ENCODE measurements at regions not wholly inside any gene's neighbourhood (a gene's known extent, or its start where the extent isn't known, plus 50 kb on each side); places are given as distances from the start of the nearest gene placed in this dataset.

- no peak for TF ChIP-seq CTCF (IDR thresholded peaks at IDR 0.05)
- TF ChIP-seq POLR2A (IDR thresholded peaks at IDR 0.05), result no peak
- no peak for TF ChIP-seq EP300 (IDR thresholded peaks at IDR 0.05)
These were observed 166.2 kb upstream of the PLXNA2 start for GRCh38 chr1:208410409-208410808.
